HG02798 (cell line): ENCODE measurements at regions not wholly inside any gene's neighbourhood (a gene's known extent, or its start where the extent isn't known, plus 50 kb on each side); places are given as distances from the start of the nearest gene placed in this dataset.

Experiments
- ATAC-seq: cut with Tn5 transposase; IDR thresholded peaks from one replicate; pipeline ENCODE4 v1.9.1; 2021; ENCODE audit warnings: mild to moderate bottlenecking; ENCODE audit not compliant: unreplicated experiment, poor library complexity

- ATAC-seq, result no peak
Measured at GRCh38 chr4:17082186-17082585, 183.7 kb upstream of the LDB2 start.

- ATAC-seq, result no peak
Measured at GRCh38 chr4:17081179-17081578, 182.7 kb upstream of the LDB2 start.

- no peak for ATAC-seq
Measured at GRCh38 chr4:17077105-17077504, 178.7 kb upstream of the LDB2 start.

GRCh38 chr4:17072483-17072882 is 174.0 kb upstream of the LDB2 start:
- no peak for ATAC-seq

GRCh38 chr4:17068891-17069290 is 170.4 kb upstream of the LDB2 start:
- ATAC-seq, result no peak

GRCh38 chr4:17068392-17068791 is 169.9 kb upstream of the LDB2 start:
- no peak for ATAC-seq

GRCh38 chr4:17066972-17067371 is 168.5 kb upstream of the LDB2 start:
- no peak for ATAC-seq

GRCh38 chr4:17066236-17066635 is 167.8 kb upstream of the LDB2 start:
- no peak for ATAC-seq

- ATAC-seq, result no peak
Measured at GRCh38 chr4:17065821-17066220, 167.4 kb upstream of the LDB2 start.

- ATAC-seq, result no peak
Measured at GRCh38 chr4:17064959-17065358, 166.5 kb upstream of the LDB2 start.

GRCh38 chr4:17063888-17064287 is 165.4 kb upstream of the LDB2 start:
- no peak for ATAC-seq

GRCh38 chr4:17060230-17060629 is 161.8 kb upstream of the LDB2 start:
- no peak for ATAC-seq

GRCh38 chr4:17058916-17059741 is 160.7 kb upstream of the LDB2 start:
- ATAC-seq, result no peak

GRCh38 chr4:17058536-17058915 is 160.1 kb upstream of the LDB2 start:
- no peak for ATAC-seq

GRCh38 chr4:17057035-17057434 is 158.6 kb upstream of the LDB2 start:
- ATAC-seq, result no peak

- ATAC-seq, result no peak
Measured at GRCh38 chr4:17055788-17056187, 157.3 kb upstream of the LDB2 start.

- ATAC-seq, result no peak
Measured at GRCh38 chr4:17045866-17046265, 147.4 kb upstream of the LDB2 start.

GRCh38 chr4:17038510-17039176 is 140.2 kb upstream of the LDB2 start:
- no peak for ATAC-seq

GRCh38 chr4:17033768-17034181 is 135.3 kb upstream of the LDB2 start:
- ATAC-seq, result no peak

GRCh38 chr4:17033025-17033767 is 134.8 kb upstream of the LDB2 start:
- ATAC-seq, result no peak

GRCh38 chr4:17030543-17030942 is 132.1 kb upstream of the LDB2 start:
- no peak for ATAC-seq
